Neural cell (in vitro differentiated cells): ENCODE measurements at regions not wholly inside any gene's neighbourhood (a gene's known extent, or its start where the extent isn't known, plus 50 kb on each side); places are given as distances from the start of the nearest gene placed in this dataset.

ENCODE experiments used
- H2AFZ ChIP-seq: fragments of 200-600, 300-800 bp; sonication (generic), shearing (Covaris generic); 2 replicates; pipeline ENCODE4 v1.6.0; 2014; ENCODE audit warnings: low read depth, mild to moderate bottlenecking, antibody characterized with exemption, low read length, moderate library complexity
- H3F3A ChIP-seq: fragments of 200-600 bp; shearing (Covaris generic); 2 replicates; pipeline ENCODE4 v1.6.1; 2016; ENCODE audit warnings: mild to moderate bottlenecking, moderate library complexity, mixed read lengths, antibody characterized with exemption, low read length; ENCODE audit not compliant: insufficient read depth, poor library complexity, severe bottlenecking
- H3K27ac ChIP-seq: fragments of 200-600, 300-800 bp; sonication (generic), shearing (Covaris generic); 2 replicates; pipeline ENCODE4 v1.5.1; 2014; ENCODE audit warnings: mild to moderate bottlenecking, low read length, moderate library complexity
- H3K27me3 ChIP-seq: fragments of 300-800, 200-600 bp; sonication (generic), shearing (Covaris generic); 2 replicates; pipeline ENCODE4 v1.6.0; 2014; ENCODE audit warnings: mild to moderate bottlenecking, low read depth, low read length, moderate library complexity; ENCODE audit not compliant: insufficient read depth
- H3K36me3 ChIP-seq: fragments of 300-800, 200-600 bp; sonication (generic), shearing (Covaris generic); 2 replicates; pipeline ENCODE4 v1.5.1; 2014; ENCODE audit warnings: mild to moderate bottlenecking, antibody characterized with exemption, low read length, moderate library complexity; ENCODE audit not compliant: insufficient read depth
- H3K4me2 ChIP-seq: fragments of 300-800, 200-600 bp; sonication (generic), shearing (Covaris generic); 2 replicates; pipeline ENCODE4 v1.6.0; 2014; ENCODE audit warnings: mild to moderate bottlenecking, low read length
- H3K4me3 ChIP-seq: fragments of 300-800, 200-600 bp; sonication (generic), shearing (Covaris generic); 2 replicates; pipeline ENCODE4 v1.5.1; 2014; ENCODE audit warnings: mild to moderate bottlenecking, low read length, moderate library complexity
- H3K79me2 ChIP-seq: fragments of 200-600 bp; shearing (Covaris generic); replicated peaks from 2 replicates; pipeline ENCODE4 v1.6.0; 2014; ENCODE audit warnings: mild to moderate bottlenecking, low read length, moderate library complexity; ENCODE audit not compliant: insufficient read depth
- H3K9ac ChIP-seq: fragments of 300-800, 200-600 bp; sonication (generic), shearing (Covaris generic); 2 replicates; pipeline ENCODE4 v1.6.1; 2016; ENCODE audit warnings: mild to moderate bottlenecking, low read length, mixed read lengths
- H3K9me2 ChIP-seq: fragments of 200-600 bp; shearing (Covaris generic); 2 replicates; pipeline ENCODE4 v1.6.1; 2016; ENCODE audit warnings: mild to moderate bottlenecking, low read length, mixed read lengths; ENCODE audit not compliant: insufficient read depth
- H3K9me3 ChIP-seq: fragments of 200-600, 300-800 bp; sonication (generic), shearing (Covaris generic); 2 replicates; pipeline ENCODE4 v1.6.1; 2016; ENCODE audit warnings: mild to moderate bottlenecking, mixed run types, low read length, moderate library complexity, mixed read lengths
- H4K20me1 ChIP-seq: fragments of 200-600 bp; shearing (Covaris generic); 2 replicates; pipeline ENCODE4 v1.6.1; 2016; ENCODE audit warnings: mild to moderate bottlenecking, mixed run types; ENCODE audit not compliant: insufficient read depth
- CTCF ChIP-seq: fragments of 450-650 bp; IDR thresholded peaks from 2 replicates; pipeline ENCODE4 v1.5.1; 2014; ENCODE audit warnings: antibody characterized with exemption, mild to moderate bottlenecking, moderate library complexity; ENCODE audit not compliant: poor library complexity, severe bottlenecking
- EP300 ChIP-seq: fragments of 450-650 bp; conservative IDR thresholded peaks from 2 replicates; pipeline ENCODE4 v1.6.1; 2014; ENCODE audit warnings: antibody characterized with exemption, mild to moderate bottlenecking, moderate library complexity; ENCODE audit not compliant: poor library complexity, severe bottlenecking
- EZH2 ChIP-seq: fragments of 200-600, 300-800 bp; shearing (Covaris generic), sonication (generic); IDR thresholded peaks from 2 replicates; pipeline ENCODE4 v1.6.1; 2014; ENCODE audit warnings: antibody characterized with exemption, low read length, borderline replicate concordance, mild to moderate bottlenecking; ENCODE audit not compliant: insufficient read depth, poor library complexity, severe bottlenecking
- MXI1 ChIP-seq: fragments of 450-650 bp; conservative IDR thresholded peaks from 2 replicates; pipeline ENCODE4 v1.6.1; 2014; ENCODE audit warnings: antibody characterized with exemption, mild to moderate bottlenecking; ENCODE audit not compliant: poor library complexity, severe bottlenecking
- POLR2AphosphoS5 ChIP-seq: IDR thresholded peaks from 2 replicates; pipeline ENCODE4 v1.6.1; 2012
- RAD21 ChIP-seq: fragments of 450-650 bp; conservative IDR thresholded peaks from 2 replicates; pipeline ENCODE4 v1.6.1; 2014; ENCODE audit warnings: antibody characterized with exemption, mild to moderate bottlenecking, moderate library complexity
- SMC3 ChIP-seq: fragments of 450-650 bp; conservative IDR thresholded peaks from 2 replicates; pipeline ENCODE4 v1.6.1; 2014; ENCODE audit warnings: antibody characterized with exemption, mild to moderate bottlenecking, moderate library complexity; ENCODE audit not compliant: poor library complexity
- TAF1 ChIP-seq: IDR thresholded peaks from 2 replicates; pipeline ENCODE4 v1.6.1; 2012; ENCODE audit warnings: low read depth
- TF ChIP-seq, protein P1 (sequence below): IDR thresholded peaks from 2 replicates; pipeline ENCODE4 v1.6.1; 2012; ENCODE audit warnings: borderline replicate concordance

DNA sequence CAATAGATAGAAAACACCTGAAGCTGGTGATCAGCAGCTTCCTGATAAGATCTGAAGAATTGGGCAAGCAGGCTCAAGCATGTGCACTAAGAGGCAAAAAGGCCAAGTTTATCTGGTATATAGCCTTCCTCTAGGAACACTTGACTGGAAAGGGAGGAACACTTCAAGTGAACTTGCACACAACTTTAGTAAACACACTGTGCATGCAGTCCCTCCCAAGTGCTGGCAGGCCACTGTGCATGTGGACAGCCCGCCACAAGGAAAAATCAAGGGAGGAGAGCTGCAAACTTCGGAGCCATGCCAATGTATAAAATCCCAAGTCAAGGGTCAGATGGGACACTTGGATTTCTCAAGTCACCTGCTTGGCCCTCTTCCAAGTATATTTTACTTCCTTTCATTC, 645.8 kb upstream of the NDST4 start:
- Histone ChIP-seq H3K4me2 (no peak overlapping the region), H3K9me2 (no peaks in the 10 kb centered on the region), H3K9me3 (no peaks in the 10 kb centered on the region), H3K27ac (no peak overlapping the region), H3K4me3 (no peak overlapping the region), H3K36me3 (no peaks in the 10 kb centered on the region), H4K20me1 (no peaks in the 10 kb centered on the region), H3K79me2 (no peaks in the 10 kb centered on the region), H2AFZ (no peak overlapping the region), H3K9ac (no peak overlapping the region), H3F3A (no peaks in the 10 kb centered on the region), H3K27me3 (no peaks in the 10 kb centered on the region)
- no peak for TF ChIP-seq RAD21
- TF ChIP-seq, protein P1, sequence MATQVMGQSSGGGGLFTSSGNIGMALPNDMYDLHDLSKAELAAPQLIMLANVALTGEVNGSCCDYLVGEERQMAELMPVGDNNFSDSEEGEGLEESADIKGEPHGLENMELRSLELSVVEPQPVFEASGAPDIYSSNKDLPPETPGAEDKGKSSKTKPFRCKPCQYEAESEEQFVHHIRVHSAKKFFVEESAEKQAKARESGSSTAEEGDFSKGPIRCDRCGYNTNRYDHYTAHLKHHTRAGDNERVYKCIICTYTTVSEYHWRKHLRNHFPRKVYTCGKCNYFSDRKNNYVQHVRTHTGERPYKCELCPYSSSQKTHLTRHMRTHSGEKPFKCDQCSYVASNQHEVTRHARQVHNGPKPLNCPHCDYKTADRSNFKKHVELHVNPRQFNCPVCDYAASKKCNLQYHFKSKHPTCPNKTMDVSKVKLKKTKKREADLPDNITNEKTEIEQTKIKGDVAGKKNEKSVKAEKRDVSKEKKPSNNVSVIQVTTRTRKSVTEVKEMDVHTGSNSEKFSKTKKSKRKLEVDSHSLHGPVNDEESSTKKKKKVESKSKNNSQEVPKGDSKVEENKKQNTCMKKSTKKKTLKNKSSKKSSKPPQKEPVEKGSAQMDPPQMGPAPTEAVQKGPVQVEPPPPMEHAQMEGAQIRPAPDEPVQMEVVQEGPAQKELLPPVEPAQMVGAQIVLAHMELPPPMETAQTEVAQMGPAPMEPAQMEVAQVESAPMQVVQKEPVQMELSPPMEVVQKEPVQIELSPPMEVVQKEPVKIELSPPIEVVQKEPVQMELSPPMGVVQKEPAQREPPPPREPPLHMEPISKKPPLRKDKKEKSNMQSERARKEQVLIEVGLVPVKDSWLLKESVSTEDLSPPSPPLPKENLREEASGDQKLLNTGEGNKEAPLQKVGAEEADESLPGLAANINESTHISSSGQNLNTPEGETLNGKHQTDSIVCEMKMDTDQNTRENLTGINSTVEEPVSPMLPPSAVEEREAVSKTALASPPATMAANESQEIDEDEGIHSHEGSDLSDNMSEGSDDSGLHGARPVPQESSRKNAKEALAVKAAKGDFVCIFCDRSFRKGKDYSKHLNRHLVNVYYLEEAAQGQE, result no peak
- no peak for TF ChIP-seq MXI1
- TF ChIP-seq EZH2, result no peak
- no peak for TF ChIP-seq TAF1
- TF ChIP-seq POLR2AphosphoS5, result no peak
- no peak for TF ChIP-seq CTCF
- TF ChIP-seq EP300, result no peak
- no peak for TF ChIP-seq SMC3

GRCh38 chr4:115749404-115749803, 636.0 kb upstream of the NDST4 start:
- Histone ChIP-seq H2AFZ (no peak overlapping the region), H3K9ac (no peak overlapping the region), H3K9me3 (no peaks in the 10 kb centered on the region), H3K36me3 (no peaks in the 10 kb centered on the region), H3K79me2 (no peaks in the 10 kb centered on the region), H3K27ac (no peak overlapping the region), H3K27me3 (no peaks in the 10 kb centered on the region), H3F3A (no peaks in the 10 kb centered on the region), H4K20me1 (no peaks in the 10 kb centered on the region), H3K4me3 (no peak overlapping the region), H3K9me2 (no peaks in the 10 kb centered on the region), H3K4me2 (no peak overlapping the region)
- TF ChIP-seq RAD21, result no peak
- no peak for TF ChIP-seq SMC3
- TF ChIP-seq POLR2AphosphoS5, result no peak
- TF ChIP-seq TAF1, result no peak
- TF ChIP-seq CTCF, result no peak
- TF ChIP-seq MXI1, result no peak
- no peak for TF ChIP-seq EZH2
- no peak for TF ChIP-seq EP300
- TF ChIP-seq, protein P1, result no peak
